ENCODE measurements at regions not wholly inside any gene's neighbourhood (a gene's known extent, or its start where the extent isn't known, plus 50 kb on each side); places are given as distances from the start of the nearest gene placed in this dataset.

- Histone ChIP-seq H2BK20ac (ENCODE audit: low read depth, low read length, poor library complexity, severe bottlenecking) (no peak overlapping the region), H3K27ac (ENCODE audit: insufficient read length, low read depth, low read length) (no peak overlapping the region), H3T11ph (ENCODE audit: low read length) (no peak overlapping the region), H2BK12ac (ENCODE audit: insufficient read length, low read depth, low read length) (no peak overlapping the region), H2AFZ (ENCODE audit: low read length) (no peak overlapping the region), H4K8ac (replicated peaks; ENCODE audit: insufficient read length, low read depth, low read length) (no peak overlapping the region), H3K18ac (ENCODE audit: insufficient read length, low read depth, low read length) (no peak overlapping the region), H4K5ac (ENCODE audit: insufficient read length, low read depth, low read length) (no peak overlapping the region), H3K4me1 (ENCODE audit: insufficient read depth, low read length) (no peaks in the 10 kb centered on the region), H2BK5ac (ENCODE audit: insufficient read length, low read length) (no peak overlapping the region), H3K23ac (ENCODE audit: insufficient read length, low read depth, low read length) (no peak overlapping the region), H3K4ac (ENCODE audit: low read depth, low read length) (no peak overlapping the region), H2AK5ac (ENCODE audit: insufficient read length, low read length) (no peak overlapping the region), H2BK15ac (ENCODE audit: low read depth, low read length) (no peak overlapping the region), H3K27me3 (ENCODE audit: insufficient read depth, low read length) (no peaks in the 10 kb centered on the region), H3K4me2 (ENCODE audit: insufficient read depth, insufficient read length, low read length) (no peak overlapping the region), H3K23me2 (ENCODE audit: insufficient read length, low read depth, low read length, poor library complexity, severe bottlenecking) (peaks cover 4% of the 10 kb centered on the region), H3K79me1 (ENCODE audit: insufficient read depth, low read depth, low read length, poor library complexity, severe bottlenecking) (no peaks in the 10 kb centered on the region), H3K9me3 (ENCODE audit: control insufficient read depth, low read depth, low read length) (no peaks in the 10 kb centered on the region), H3K79me2 (ENCODE audit: insufficient read depth, low read length) (no peaks in the 10 kb centered on the region), H4K91ac (ENCODE audit: insufficient read length, low read depth, low read length) (no peak overlapping the region), H2BK120ac (ENCODE audit: low read depth, low read length, poor library complexity, severe bottlenecking) (no peak overlapping the region), H3K14ac (ENCODE audit: insufficient read depth, low read length) (no peak overlapping the region), H4K20me1 (ENCODE audit: control insufficient read depth, insufficient read depth, insufficient read length) (no peaks in the 10 kb centered on the region), H3K56ac (ENCODE audit: insufficient read length, low read depth, low read length) (no peak overlapping the region), H3K9ac (ENCODE audit: extremely low read depth, insufficient read length, low read length) (no peak overlapping the region)
- H3K36me3 Mint-ChIP-seq (ENCODE audit: insufficient read depth in 1 of 3, low read depth in 3 of 3) = peaks cover 6 to 20% (median 11%) of the 10 kb centered on the region in 3 experiments
- TF ChIP-seq CTCF (conservative IDR thresholded peaks at IDR 0.05) = no peak
- WGBS (ENCODE audit: extremely low coverage, insufficient read length, low lambda C conversion rate) = no CpG with 5 or more reads among the region's 12 CpGs
- no peak overlapping the region; a peak in 1 of 7 replicates for H3K27ac Mint-ChIP-seq
- H3K27me3 Mint-ChIP-seq (ENCODE audit: low read depth) = no peaks in the 10 kb centered on the region
- peaks cover 17 to 23% of the 10 kb centered on the region in 2 experiments for H3K9me3 Mint-ChIP-seq
- peak; percentile 9 for DNase-seq
- peaks cover 2 to 3% of the 10 kb centered on the region in 2 experiments; a peak in 2 of 4 replicates for H3K4me1 Mint-ChIP-seq
- no peak overlapping the region for H3K4me3 Mint-ChIP-seq
Observed at GRCh38 chr4:184281231-184282139, 63.8 kb upstream of the ENPP6 start.
